IPS-18c (cell line): ENCODE measurements at regions not wholly inside any gene's neighbourhood (a gene's known extent, or its start where the extent isn't known, plus 50 kb on each side); places are given as distances from the start of the nearest gene placed in this dataset.

Experiments used
- H3K4me3 ChIP-seq: 2 replicates; pipeline ENCODE4 v1.7.0; 2013; ENCODE audit warnings: low read depth, mild to moderate bottlenecking, low read length, moderate library complexity; ENCODE audit not compliant: insufficient read depth
- H3K9me3 ChIP-seq: one replicate; pipeline ENCODE4 v1.6.1; 2013; ENCODE audit warnings: mild to moderate bottlenecking, low read length, moderate library complexity; ENCODE audit not compliant: control insufficient read depth, insufficient read depth

GRCh38 chr9:96040591-96041461 lies 165.3 kb downstream of the ERCC6L2 start:
- H3K4me3 ChIP-seq: no peak overlapping the region

DNA sequence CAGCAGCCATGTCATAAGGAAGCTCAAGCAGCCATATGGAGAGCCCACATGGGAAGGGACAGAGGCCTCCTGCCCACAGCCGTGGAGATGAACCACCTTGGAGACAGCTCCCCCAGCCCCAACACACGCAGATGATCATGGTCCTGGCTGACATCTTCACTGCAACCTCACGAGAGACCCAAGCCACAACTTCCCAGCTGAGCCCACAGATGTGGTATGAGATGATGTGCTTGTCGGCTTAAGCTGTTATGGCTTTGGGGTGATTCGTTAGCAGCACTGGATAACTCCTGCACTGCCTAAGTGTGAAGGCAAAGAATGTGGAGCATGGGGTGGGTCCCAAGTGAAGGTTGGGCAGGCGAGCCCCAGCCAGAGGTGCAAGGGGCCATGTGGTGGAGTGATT lies 163.4 kb downstream of the ERCC6L2 start:
- H3K4me3 ChIP-seq: no peak overlapping the region

More at GRCh38 chr9:96040591-96041461, 165.3 kb downstream of the ERCC6L2 start:
- peaks cover 4% of the 10 kb centered on the region for H3K9me3 ChIP-seq

GRCh38 chr9:96038271-96038670 lies 162.8 kb downstream of the ERCC6L2 start:
- peaks cover 15% of the 10 kb centered on the region for H3K9me3 ChIP-seq
- no peak overlapping the region for H3K4me3 ChIP-seq

More for the DNA sequence above, 163.4 kb downstream of the ERCC6L2 start:
- H3K9me3 ChIP-seq: peaks cover 15% of the 10 kb centered on the region

DNA sequence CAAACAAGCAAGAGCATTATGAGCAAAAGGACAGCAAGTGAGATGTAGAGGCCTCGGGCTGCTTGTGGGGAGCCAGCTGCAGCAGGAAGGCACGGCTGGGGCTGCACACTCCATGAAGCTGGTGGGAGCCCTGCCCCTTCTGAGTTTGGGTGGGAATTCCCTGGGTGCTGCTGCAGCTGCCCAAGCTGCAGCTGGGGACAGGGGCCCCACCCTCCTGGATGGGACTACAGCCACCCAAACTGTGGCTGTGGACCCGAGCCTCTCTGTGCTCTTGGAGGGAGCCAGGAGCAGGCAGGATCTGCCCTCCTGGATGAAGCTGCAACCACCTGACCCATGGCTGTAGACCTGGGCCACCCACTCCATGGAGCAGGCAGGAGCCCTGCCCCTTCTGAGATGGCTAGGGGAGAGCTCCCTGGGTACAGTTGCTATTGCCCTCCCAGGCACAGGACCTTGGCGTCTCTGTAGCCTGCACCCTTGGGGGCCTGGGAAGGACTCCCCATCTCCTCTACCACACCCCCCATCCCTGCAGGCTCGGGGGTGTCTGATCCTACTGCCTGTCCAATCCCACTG lies 159.1 kb downstream of the ERCC6L2 start:
- Histone ChIP-seq H3K4me3 (no peak overlapping the region), H3K9me3 (peaks cover 11% of the 10 kb centered on the region)

DNA sequence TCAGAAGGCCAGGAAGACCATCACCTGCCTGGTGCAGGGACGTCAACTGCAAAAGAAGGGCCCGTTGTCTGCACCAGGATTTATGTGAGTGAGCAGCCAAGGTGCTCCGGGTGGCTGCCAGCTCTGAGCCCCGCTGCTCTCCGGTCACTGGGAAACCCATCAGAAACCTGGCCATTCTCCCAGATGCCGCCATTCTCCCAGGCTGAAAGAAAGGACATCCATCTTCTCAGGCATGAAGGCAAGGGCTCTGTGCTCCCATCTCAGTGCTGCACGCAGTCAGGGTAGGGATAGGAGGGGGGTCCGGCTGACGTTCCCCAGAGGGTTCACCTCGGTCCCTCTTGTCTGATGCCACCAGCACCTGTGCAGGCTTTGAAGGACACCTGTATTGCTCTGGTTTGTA lies 158.4 kb downstream of the ERCC6L2 start:
- peaks cover 11% of the 10 kb centered on the region for H3K9me3 ChIP-seq
- no peak overlapping the region for H3K4me3 ChIP-seq

GRCh38 chr9:96031916-96032534 lies 156.5 kb downstream of the ERCC6L2 start:
- peaks cover 11% of the 10 kb centered on the region for H3K9me3 ChIP-seq
- no peak overlapping the region for H3K4me3 ChIP-seq

GRCh38 chr9:96031366-96031824 lies 155.9 kb downstream of the ERCC6L2 start:
- peaks cover 11% of the 10 kb centered on the region for H3K9me3 ChIP-seq
- no peak overlapping the region for H3K4me3 ChIP-seq

DNA sequence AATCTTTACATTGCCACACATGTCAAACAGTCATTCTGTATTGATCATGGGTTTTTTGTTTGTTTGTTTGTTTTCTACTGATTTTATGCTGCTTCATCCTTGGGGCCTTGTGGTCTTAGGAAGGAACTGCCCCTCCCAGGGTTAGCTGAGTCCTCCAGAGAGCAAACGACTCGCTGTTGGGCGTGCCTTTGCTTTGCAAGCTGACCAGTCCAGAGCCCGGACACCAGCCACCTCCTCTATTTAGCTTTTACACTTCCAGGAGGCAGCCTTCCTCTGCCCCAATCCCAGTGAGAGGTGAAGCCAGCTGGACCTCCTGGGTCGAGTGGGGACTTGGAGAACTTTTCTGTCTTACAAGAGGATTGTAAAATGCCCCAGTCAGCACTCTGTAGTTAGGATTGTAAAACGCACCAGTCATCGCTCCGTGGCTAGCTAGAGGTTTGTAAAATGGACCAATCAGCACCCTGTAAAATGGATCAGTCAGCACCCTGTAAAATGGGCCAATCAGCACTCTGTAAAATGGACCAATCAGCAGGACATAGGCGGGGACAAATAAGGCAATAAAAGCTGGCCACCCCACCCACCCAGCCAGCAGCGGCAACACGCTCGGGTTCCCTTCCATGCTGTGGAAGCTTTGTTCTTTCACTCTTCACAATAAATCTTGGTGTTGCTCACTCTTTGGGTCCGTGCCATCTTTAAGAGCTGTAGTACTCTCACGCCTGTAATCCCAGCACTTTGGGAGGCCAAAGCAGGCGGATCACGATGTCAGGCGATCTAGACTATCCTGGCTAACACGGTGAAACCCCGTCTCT lies 154.4 kb downstream of the ERCC6L2 start:
- Histone ChIP-seq H3K4me3 (no peak overlapping the region), H3K9me3 (peaks cover 5% of the 10 kb centered on the region)

- no peaks in the 10 kb centered on the region for H3K9me3 ChIP-seq
- peak overlapping the region; percentile 44; the same call in 1 of the 2 replicates for H3K4me3 ChIP-seq
Measured at GRCh38 chr9:96027251-96028131, 152.0 kb downstream of the ERCC6L2 start.

DNA sequence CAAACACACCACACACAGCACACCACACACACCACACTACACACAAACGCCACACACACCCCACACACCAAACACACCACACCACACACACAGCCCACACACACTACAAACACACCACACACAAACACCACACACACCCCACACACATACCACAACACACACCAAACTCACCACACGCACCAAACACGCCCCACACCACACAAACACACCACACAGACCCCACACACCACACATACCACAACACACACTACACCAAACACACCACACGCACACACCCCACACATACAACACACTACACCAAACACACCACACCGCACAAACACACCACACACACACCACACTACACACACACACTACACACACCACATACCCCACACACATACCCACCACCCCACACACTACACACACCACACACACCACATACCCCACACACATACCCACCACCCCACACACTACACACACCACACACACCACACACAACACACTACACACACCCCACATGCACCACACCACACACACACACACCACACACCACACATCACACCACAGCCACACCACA lies 151.2 kb downstream of the ERCC6L2 start:
- H3K4me3 ChIP-seq: peak overlapping the region; percentile 44; the same call in 1 of the 2 replicates

GRCh38 chr9:96025995-96026602 lies 150.6 kb downstream of the ERCC6L2 start:
- no peaks in the 10 kb centered on the region for H3K9me3 ChIP-seq
- H3K4me3 ChIP-seq: no peak overlapping the region; the same call in 1 of the 2 replicates

More for the DNA sequence above, 151.2 kb downstream of the ERCC6L2 start:
- H3K9me3 ChIP-seq: no peaks in the 10 kb centered on the region

DNA sequence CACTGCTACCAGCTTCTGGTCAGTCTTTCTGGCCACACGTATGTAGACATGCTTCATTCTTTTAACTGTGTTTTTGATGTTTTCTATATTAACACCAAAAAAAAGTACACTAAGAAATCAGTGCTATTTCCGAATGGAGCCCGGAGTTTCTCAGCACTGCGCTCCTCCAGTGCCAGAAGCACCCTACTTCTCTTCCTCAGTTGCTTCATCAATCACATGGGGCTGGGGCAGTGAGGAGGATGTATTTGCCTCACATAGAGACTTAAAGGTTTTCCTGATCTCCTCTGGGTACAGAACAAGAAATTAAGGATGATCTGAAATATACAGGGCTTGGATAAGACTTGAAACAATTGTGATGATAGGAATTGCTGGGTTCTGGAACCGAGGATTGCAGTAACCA lies 148.0 kb downstream of the ERCC6L2 start:
- H3K4me3 ChIP-seq: no peak overlapping the region
- H3K9me3 ChIP-seq: no peaks in the 10 kb centered on the region

DNA sequence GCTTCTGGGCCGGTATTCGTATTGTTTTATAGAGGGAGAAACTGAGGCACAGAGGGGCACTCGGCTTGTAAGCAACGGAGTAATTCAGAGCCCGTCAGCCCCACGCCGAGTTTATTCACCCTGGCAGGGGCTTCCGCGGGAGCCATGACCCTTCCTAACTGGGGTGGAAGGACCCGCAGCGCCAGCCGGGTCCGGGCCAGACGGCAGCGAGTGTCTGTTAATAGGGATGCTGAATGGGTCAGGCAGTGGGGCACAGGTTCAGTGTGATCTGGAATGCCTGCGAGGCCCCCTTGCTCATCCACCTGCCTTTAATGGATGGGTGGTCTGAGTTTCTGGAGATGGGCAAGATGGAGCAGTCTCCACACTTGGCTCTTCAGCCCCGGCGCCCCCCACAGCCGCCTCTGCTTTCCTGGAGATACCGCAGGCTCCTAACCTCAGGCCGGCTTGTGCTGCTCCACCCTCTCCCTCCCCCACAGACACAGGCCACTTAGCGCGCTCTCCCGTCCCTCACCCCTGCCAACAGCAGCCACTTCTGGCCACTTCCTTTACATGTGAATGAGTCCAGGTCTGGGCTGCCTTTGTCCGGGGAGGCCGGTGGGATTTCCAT lies 147.1 kb downstream of the ERCC6L2 start:
- peak overlapping the region; percentile 63 for H3K4me3 ChIP-seq
- H3K9me3 ChIP-seq: no peaks in the 10 kb centered on the region

GRCh38 chr9:96021551-96022444 lies 146.3 kb downstream of the ERCC6L2 start:
- Histone ChIP-seq H3K4me3 (peak overlapping the region; percentile 63), H3K9me3 (no peaks in the 10 kb centered on the region)
